Endodermal cell (in vitro differentiated cells): ENCODE measurements at regions not wholly inside any gene's neighbourhood (a gene's known extent, or its start where the extent isn't known, plus 50 kb on each side); places are given as distances from the start of the nearest gene placed in this dataset.

Experiments used
- DNase-seq: peaks from one replicate; pipeline ENCODE4 v3.0.0-alpha.2; 2017
- H3K27ac ChIP-seq: 2 replicates; pipeline ENCODE4 v1.5.1; 2013; ENCODE audit warnings: mild to moderate bottlenecking, low read depth, low read length, moderate library complexity
- H3K27me3 ChIP-seq: 2 replicates; pipeline ENCODE4 v1.6.1; 2013; ENCODE audit warnings: mild to moderate bottlenecking, low read length, moderate library complexity; ENCODE audit not compliant: insufficient read depth, control insufficient read depth, poor library complexity, severe bottlenecking
- H3K36me3 ChIP-seq: 2 replicates; pipeline ENCODE4 v1.7.0; 2013; ENCODE audit warnings: mild to moderate bottlenecking, low read length, moderate library complexity; ENCODE audit not compliant: control insufficient read depth, insufficient read depth
- H3K4me1 ChIP-seq: one replicate; pipeline ENCODE4 v1.7.0; 2013; ENCODE audit warnings: low read length; ENCODE audit not compliant: control insufficient read depth, insufficient read depth
- H3K4me3 ChIP-seq: 2 replicates; pipeline ENCODE4 v1.5.1; 2013; ENCODE audit warnings: mild to moderate bottlenecking, low read length, moderate library complexity
- H3K9ac ChIP-seq: 2 replicates; pipeline ENCODE4 v1.6.1; 2013; ENCODE audit warnings: mild to moderate bottlenecking, low read length, moderate library complexity; ENCODE audit not compliant: poor library complexity, severe bottlenecking; ENCODE audit errors: extremely low read depth
- H3K9me3 ChIP-seq: 2 replicates; pipeline ENCODE4 v1.6.1; 2013; ENCODE audit warnings: mild to moderate bottlenecking, low read length, moderate library complexity; ENCODE audit not compliant: control insufficient read depth
- H3K27ac Mint-ChIP-seq: 2 replicates; pipeline ENCODE4 v1.8.0; 2020; ENCODE audit warnings: mixed read lengths
- H3K27me3 Mint-ChIP-seq: 2 replicates; pipeline ENCODE4 v1.8.0; 2021; ENCODE audit warnings: mild to moderate bottlenecking, mixed read lengths; ENCODE audit not compliant: insufficient read depth
- H3K36me3 Mint-ChIP-seq: 2 replicates; pipeline ENCODE4 v1.8.0; 2020; ENCODE audit warnings: low read depth, mixed read lengths
- H3K4me1 Mint-ChIP-seq: 2 replicates; pipeline ENCODE4 v1.8.0; 2020; ENCODE audit warnings: mixed read lengths
- H3K4me3 Mint-ChIP-seq: 2 replicates; pipeline ENCODE4 v1.8.0; 2020; ENCODE audit warnings: mild to moderate bottlenecking, moderate library complexity, mixed read lengths
- H3K9me3 Mint-ChIP-seq: 2 replicates; pipeline ENCODE4 v1.8.0; 2020; ENCODE audit warnings: mild to moderate bottlenecking, mixed read lengths
- WGBS, 2 experiments: methylation state at CpG; one replicate each; pipeline versions ENCODE4 v1.1.5 to v1.1.7; 2013; ENCODE audit warnings: missing lambda C conversion rate in 2 of 2, mixed read lengths in 1 of 2; ENCODE audit not compliant: insufficient coverage in 1 of 2, insufficient read length in 1 of 2; 5-methylcytosine and 5-hydroxymethylcytosine counted together
- TF ChIP-seq, protein P1 (sequence below): fragments of 200-600 bp; sonication (generic); conservative IDR thresholded peaks from 2 replicates; pipeline ENCODE4 v1.5.0; 2021; ENCODE audit warnings: antibody characterized with exemption, mild to moderate bottlenecking

- no peak overlapping the region for H3K27ac ChIP-seq
- Mint-ChIP-seq H3K4me1 (no peaks in the 10 kb centered on the region), H3K27me3 (no peaks in the 10 kb centered on the region), H3K9me3 (no peaks in the 10 kb centered on the region), H3K4me3 (no peak overlapping the region), H3K36me3 (no peaks in the 10 kb centered on the region), H3K27ac (no peak overlapping the region)
- no peak overlapping the region for H3K9ac ChIP-seq
- no peaks in the 10 kb centered on the region for H3K27me3 ChIP-seq
- H3K4me3 ChIP-seq: no peak overlapping the region
- 78 to 92% methylated on average over 1 of the region's 1 CpG for WGBS, 2 experiments
- no peaks in the 10 kb centered on the region for H3K9me3 ChIP-seq
- H3K36me3 ChIP-seq: no peaks in the 10 kb centered on the region
- no peak for DNase-seq
- TF ChIP-seq, protein P1, sequence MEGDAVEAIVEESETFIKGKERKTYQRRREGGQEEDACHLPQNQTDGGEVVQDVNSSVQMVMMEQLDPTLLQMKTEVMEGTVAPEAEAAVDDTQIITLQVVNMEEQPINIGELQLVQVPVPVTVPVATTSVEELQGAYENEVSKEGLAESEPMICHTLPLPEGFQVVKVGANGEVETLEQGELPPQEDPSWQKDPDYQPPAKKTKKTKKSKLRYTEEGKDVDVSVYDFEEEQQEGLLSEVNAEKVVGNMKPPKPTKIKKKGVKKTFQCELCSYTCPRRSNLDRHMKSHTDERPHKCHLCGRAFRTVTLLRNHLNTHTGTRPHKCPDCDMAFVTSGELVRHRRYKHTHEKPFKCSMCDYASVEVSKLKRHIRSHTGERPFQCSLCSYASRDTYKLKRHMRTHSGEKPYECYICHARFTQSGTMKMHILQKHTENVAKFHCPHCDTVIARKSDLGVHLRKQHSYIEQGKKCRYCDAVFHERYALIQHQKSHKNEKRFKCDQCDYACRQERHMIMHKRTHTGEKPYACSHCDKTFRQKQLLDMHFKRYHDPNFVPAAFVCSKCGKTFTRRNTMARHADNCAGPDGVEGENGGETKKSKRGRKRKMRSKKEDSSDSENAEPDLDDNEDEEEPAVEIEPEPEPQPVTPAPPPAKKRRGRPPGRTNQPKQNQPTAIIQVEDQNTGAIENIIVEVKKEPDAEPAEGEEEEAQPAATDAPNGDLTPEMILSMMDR: no peak
- H3K4me1 ChIP-seq: no peaks in the 10 kb centered on the region
Measured at GRCh38 chr7:46853451-46853850, 728.5 kb downstream of the TNS3 start.

DNA sequence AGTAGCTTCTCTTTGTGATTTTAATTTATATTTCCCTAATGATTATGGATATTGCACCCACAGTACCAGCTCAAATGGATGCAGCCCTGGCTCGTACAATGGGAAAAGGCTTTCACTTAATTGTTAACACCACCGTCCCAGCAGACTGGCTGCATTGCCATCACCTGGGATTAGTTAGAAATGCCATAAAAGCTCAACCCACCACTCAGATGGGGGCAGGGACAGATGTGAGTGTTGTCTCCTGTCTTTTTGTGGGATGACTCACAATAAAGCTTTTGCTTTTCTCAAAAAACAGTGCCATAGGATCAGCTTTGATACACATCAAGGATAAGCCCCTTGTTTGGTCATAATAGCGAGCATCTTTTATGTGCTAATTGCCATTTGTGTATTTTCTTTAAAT lies 729.1 kb downstream of the TNS3 start:
- Mint-ChIP-seq H3K4me3 (no peak overlapping the region), H3K27me3 (no peaks in the 10 kb centered on the region), H3K9me3 (no peaks in the 10 kb centered on the region), H3K4me1 (no peaks in the 10 kb centered on the region), H3K27ac (no peak overlapping the region), H3K36me3 (no peaks in the 10 kb centered on the region)
- H3K27ac ChIP-seq: no peak overlapping the region
- H3K36me3 ChIP-seq: no peaks in the 10 kb centered on the region
- H3K27me3 ChIP-seq: no peaks in the 10 kb centered on the region
- no peak overlapping the region for H3K4me3 ChIP-seq
- TF ChIP-seq, protein P1: no peak
- H3K4me1 ChIP-seq: no peaks in the 10 kb centered on the region
- no peaks in the 10 kb centered on the region for H3K9me3 ChIP-seq
- DNase-seq: no peak
- WGBS, 2 experiments: 75 to 94% methylated on average over 1 to 3 of the region's 3 CpGs
- no peak overlapping the region for H3K9ac ChIP-seq

DNA sequence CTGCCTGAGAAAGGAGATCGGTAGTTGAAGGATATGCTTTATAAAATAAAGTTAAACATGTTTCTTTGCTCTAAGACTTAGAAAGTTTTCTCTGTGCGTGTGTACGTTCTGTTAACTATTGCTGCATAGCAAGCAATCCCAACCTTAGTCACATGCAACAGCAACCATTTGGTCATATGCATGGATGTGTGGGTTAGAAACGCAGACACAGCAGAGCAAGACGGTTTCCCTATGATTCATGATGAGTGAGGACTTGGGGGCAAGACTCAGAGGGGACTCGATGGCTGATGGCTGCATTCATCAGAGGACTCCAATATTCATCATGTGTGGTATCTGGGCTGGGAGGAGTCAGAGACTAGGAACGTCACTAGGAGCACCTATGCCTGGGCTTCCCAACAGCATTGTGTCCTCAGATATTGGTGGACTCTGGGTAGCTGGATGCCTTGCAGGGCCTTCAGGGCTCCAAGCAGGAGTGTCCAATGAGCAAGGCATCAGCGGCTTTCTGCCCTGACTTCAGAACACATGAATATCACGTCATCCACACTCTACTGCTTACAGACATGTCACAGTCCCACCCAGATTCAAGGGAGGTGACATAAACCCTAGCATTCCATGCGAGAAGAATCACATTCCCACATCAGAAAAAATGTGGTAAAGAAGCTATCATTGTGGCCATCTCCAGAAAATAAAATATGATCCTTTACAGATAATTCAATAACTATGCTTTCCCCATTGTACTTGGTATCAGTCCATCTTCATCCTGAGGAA lies 731.2 kb downstream of the TNS3 start:
- TF ChIP-seq, protein P1: no peak
- H3K9me3 Mint-ChIP-seq: no peaks in the 10 kb centered on the region
- no peak for DNase-seq
- H3K4me3 ChIP-seq: no peak overlapping the region
- H3K27ac Mint-ChIP-seq: no peak overlapping the region
- no peaks in the 10 kb centered on the region for H3K4me1 ChIP-seq
- no peak overlapping the region for H3K27ac ChIP-seq
- H3K36me3 Mint-ChIP-seq: no peaks in the 10 kb centered on the region
- H3K27me3 Mint-ChIP-seq: no peaks in the 10 kb centered on the region
- no peaks in the 10 kb centered on the region for H3K4me1 Mint-ChIP-seq
- H3K27me3 ChIP-seq: no peaks in the 10 kb centered on the region
- H3K9ac ChIP-seq: no peak overlapping the region
- no peak overlapping the region for H3K4me3 Mint-ChIP-seq
- WGBS, 2 experiments: 93% methylated on average over 6 to 10 of the region's 10 CpGs
- no peaks in the 10 kb centered on the region for H3K9me3 ChIP-seq
- H3K36me3 ChIP-seq: no peaks in the 10 kb centered on the region
